Cardiac septum (tissue), 1 donor: ENCODE measurements at regions not wholly inside any gene's neighbourhood (a gene's known extent, or its start where the extent isn't known, plus 50 kb on each side); places are given as distances from the start of the nearest gene placed in this dataset.
"Not testable (repeated sequence)": the region's sequence is repeated elsewhere in the genome, so short reads cannot be mapped to it uniquely, and the experiment has no call there.

Experiments used
- DNase-seq: peaks from one replicate; pipeline ENCODE4 v3.0.0-alpha.2; 2020; ENCODE audit warnings: low spot score
- intact Hi-C: fragments of 100-400 bp; cut with DNase I; formaldehyde crosslinking; loops from one replicate; pipeline ENCODE4 v1.14.0; 2022
- donor health status: DM: no; HTN: no; CAD: no.

- intact Hi-C loops: no loop called here
- DNase-seq: no peak
Measured at GRCh38 chr16:47884116-47884725, 271.6 kb downstream of the ABCC12 start.

DNA sequence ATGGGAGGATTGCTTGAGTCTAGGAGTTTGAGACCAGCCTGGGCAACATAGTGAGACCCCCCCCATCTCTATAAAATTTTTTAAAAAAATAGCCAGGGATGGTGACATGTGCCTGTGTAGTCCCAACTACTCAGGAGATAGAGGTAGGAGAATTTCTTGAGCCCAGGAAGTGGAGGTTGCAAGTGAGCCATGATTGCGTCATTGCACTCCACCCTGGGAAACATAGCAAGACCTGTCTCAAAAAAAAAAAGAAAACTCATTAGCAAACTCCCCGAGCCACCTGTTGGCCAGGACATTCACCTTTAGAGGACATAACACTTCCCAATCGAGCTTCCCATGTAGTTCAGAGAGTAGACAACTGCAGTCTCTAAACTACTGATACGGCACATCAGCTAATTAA lies 274.2 kb downstream of the ABCC12 start:
- intact Hi-C loops: no loop called here
- no peak for DNase-seq

DNA sequence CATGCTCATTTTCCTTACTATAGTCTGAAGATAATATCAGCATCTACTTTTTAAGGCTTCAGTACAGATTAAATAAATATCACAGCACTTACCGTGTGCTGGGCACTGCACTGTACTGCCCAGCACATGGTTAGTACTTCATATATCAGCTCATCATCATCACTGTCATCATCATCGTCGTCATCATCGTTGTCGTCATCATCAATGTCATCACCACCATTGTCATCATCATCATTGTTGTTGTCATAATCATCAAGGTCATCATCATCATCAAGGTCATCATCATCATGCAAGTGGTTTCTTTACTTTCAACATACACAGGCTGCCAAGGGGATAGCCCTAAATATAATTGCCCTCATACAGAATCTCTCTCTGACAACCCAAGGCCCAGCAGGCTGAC lies 275.1 kb downstream of the ABCC12 start:
- no peak for DNase-seq
- intact Hi-C loops: no loop called here

DNA sequence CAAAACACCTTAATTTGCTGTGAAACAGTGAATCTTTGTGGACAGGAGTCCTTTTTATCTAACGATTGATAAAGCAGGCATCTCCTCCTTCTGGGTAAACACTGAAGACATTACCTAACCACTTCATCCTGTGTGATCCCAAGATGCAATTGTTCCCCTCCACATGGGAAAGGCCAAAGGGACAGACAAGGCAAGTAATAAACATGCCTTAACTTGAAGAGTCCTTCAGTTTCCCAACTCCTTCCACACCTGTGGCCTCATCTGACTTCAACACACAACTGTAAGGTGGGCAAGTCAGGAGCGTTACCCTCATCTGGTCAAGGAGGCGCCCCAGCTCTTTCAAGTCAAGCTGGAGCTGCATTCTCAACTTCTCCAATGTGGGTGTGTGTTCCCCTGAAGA lies 278.6 kb downstream of the ABCC12 start:
- intact Hi-C loops: no loop called here
- no peak for DNase-seq

GRCh38 chr16:47876511-47876910 lies 279.3 kb downstream of the ABCC12 start:
- intact Hi-C loops: no loop called here
- no peak for DNase-seq

DNA sequence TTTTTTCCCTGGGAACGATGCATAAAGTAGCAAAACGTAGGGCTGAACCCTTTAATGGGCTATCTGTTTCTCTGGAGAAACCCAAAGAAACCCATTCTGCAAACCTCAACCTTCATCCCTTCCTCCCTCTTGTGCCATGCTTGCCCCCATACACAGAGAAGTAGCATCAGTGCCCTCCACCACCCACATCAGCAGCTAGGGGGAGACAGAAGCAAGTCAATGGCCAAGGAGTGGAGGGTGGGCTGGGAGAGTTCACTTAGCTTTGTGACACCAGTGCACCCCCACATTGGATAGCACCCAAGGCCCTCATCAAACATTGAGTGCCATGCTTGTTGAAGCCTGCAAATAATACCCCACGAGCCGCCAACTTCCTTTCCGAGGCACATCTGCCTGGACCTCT lies 282.4 kb downstream of the ABCC12 start:
- intact Hi-C loops: no loop called here
- DNase-seq: no peak

- intact Hi-C loops: no loop called here
- no peak for DNase-seq
Measured at GRCh38 chr16:47872225-47872624, 283.6 kb downstream of the ABCC12 start.

DNA sequence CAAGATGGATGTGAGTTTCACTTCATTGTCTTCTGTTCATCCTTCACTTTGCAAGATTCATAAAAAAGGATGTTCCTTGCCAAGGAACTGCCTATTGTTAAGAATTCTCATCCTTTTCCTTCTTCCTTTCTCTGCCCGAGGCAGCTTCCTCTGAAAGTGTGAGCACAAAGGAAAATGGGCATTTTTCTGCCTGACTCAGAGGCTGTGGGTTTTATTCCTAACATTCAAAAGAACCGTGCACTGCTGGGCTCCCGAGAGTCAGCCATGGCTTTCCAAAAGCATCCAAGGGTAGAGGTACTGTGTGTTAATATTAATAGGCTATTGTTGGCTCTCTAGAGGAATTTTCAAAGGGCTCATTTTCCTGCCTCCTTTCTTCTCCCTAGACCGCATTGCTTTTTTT lies 289.4 kb downstream of the ABCC12 start:
- intact Hi-C loops: no loop called here
- no peak for DNase-seq

- DNase-seq: no peak
- intact Hi-C loops: no loop called here
Measured at GRCh38 chr16:47865337-47865855, 290.4 kb downstream of the ABCC12 start.

DNA sequence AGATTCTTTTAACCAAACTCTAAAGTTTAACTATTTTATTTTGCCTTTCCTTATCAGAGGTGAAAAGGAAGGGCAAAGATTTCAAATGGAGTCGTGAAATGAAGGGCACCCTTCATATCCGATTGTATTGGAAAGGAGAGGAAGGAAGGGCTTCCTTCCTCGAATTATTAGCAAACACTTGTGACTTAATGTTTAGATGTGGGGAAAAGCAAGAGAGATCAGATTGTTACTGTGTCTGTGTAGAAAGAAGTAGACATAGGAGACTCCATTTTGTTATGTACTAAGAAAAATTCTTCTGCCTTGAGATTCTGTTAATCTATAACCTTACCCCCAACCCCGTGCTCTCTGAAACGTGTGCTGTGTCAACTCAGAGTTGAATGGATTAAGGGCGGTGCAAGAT lies 291.5 kb downstream of the ABCC12 start:
- intact Hi-C loops, DNase-seq: not testable (repeated sequence)

- DNase-seq: no peak
- intact Hi-C loops: no loop called here
Measured at GRCh38 chr16:47861999-47862398, 293.8 kb downstream of the ABCC12 start.

GRCh38 chr16:47858333-47858982 lies 297.3 kb downstream of the ABCC12 start:
- intact Hi-C loops: no loop called here
- DNase-seq: no peak

GRCh38 chr16:47855431-47855830 lies 300.4 kb downstream of the ABCC12 start:
- intact Hi-C loops: no loop called here
- no peak for DNase-seq

DNA sequence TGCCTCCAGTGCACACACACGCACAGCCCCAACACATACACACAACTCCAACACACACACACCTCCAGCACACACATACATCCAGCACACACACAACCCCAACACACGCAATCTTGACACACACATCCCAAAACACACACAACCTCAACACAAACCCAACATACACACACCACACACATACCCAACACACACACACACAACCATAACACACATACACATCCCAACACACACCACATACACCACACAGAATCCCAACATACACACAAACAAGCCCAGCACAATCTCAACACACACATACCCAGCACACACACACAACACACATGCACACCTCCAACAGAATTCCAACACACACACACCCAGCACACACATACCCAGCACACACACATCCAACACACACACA lies 301.1 kb downstream of the ABCC12 start:
- intact Hi-C loops: no loop called here
- no peak for DNase-seq

GRCh38 chr16:47852991-47853390 lies 302.8 kb downstream of the ABCC12 start:
- DNase-seq: no peak
- intact Hi-C loops: no loop called here

GRCh38 chr16:47851146-47851545 lies 304.6 kb downstream of the ABCC12 start:
- intact Hi-C loops: no loop called here
- DNase-seq: no peak

GRCh38 chr16:47849736-47850135 lies 306.1 kb downstream of the ABCC12 start:
- intact Hi-C loops: no loop called here
- DNase-seq: no peak

DNA sequence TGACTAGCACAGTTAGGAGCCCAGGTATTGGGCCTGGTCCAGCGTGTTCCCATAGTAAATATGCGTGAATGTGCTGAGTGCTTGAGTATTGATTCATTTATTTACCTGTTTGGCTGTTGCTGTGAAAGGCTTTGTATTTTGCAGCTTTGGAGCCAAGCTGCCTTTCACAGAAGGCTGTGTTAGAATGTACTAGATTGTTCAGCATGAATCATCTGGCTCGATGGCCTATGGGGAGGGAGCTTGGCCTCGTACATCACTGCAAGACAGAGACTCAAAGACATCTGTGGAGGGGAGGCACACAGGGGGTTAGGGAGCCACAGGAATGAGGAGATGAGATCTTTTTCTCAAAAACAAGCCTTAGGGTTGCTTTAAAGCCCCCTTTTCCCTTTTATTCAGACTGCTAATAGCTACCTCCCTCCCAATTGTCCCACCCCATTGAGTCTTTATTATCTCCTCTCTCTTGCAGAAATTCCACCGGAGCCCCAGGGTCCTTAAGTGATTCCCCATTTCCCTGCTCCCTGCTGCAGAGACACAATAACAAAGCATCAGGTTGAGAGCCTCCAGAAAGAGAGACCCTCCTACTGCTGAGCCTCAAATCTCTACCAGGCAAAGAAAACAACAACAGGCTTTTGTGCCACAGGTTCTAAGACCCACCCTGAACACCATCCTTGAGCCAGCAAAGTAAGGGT lies 307.2 kb downstream of the ABCC12 start:
- DNase-seq: no peak
- intact Hi-C loops: no loop called here

- DNase-seq: no peak
- intact Hi-C loops: no loop called here
Measured at GRCh38 chr16:47847220-47847970, 308.4 kb downstream of the ABCC12 start.

DNA sequence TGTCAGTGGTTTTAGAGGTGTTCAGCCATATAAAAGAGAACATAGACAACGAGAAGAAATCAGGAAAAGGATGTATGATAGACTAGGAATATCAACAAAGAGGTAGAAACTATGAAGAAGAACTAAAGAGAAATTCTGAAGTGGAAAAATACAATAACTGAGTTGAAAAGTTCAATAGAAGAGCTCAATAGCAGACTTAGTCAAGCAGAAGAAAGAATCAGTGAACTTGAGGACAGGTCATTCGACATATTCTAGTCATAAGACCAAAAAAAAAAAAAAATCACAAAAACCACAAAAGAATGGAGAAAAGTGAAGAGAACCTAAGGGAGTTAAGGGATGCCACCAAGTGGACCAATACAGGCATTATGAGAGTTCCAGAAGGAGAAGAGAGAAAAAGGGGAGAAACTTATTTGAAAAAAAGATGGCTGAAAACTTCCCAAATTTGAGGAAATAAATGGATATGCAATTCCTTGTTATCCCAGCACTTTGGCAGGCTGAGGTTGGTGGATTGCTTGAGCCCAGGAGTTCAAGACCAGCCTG lies 321.2 kb downstream of the ABCC12 start:
- intact Hi-C loops: no loop called here
- DNase-seq: no peak
